ENCODE measurements at regions not wholly inside any gene's neighbourhood (a gene's known extent, or its start where the extent isn't known, plus 50 kb on each side); places are given as distances from the start of the nearest gene placed in this dataset.

GRCh38 chr6:139547122-139547776, 172.8 kb upstream of the CITED2 start:
- Histone ChIP-seq H3K4me3 (no peak overlapping the region), H3K9me3 (replicated peaks; ENCODE audit: control insufficient read depth, insufficient read depth, low read depth, low read length) (no peaks in the 10 kb centered on the region), H3K27ac (ENCODE audit: extremely low read depth, low read depth, low read length) (peak overlapping the region; percentile 31; the same call in 2 of the 3 replicates), H2AFZ (ENCODE audit: low read depth, low read length) (peak overlapping the region; percentile 86), H3K9me1 (ENCODE audit: control insufficient read depth, insufficient read depth, low read length) (no peaks in the 10 kb centered on the region), H3K27me3 (ENCODE audit: control insufficient read depth in 2 of 2, insufficient read depth in 2 of 2, low read length in 2 of 2) (no peaks in the 10 kb centered on the region), H3K4me1 (replicated peaks in 1 of 2; ENCODE audit: control insufficient read depth in 2 of 2, insufficient read depth in 2 of 2, low read length in 2 of 2) (peaks cover 3 to 28% of the 10 kb centered on the region in 2 experiments; a peak in 3 of 5 replicates), H3K9ac (ENCODE audit: insufficient read depth in 1 of 2, low read depth in 2 of 2, low read length in 2 of 2) (peak overlapping the region in 1 of 2 experiments; percentile 21; a peak in 1 of 4 replicates), H3K4me2 (ENCODE audit: insufficient read depth, low read length) (no peak overlapping the region), H3K36me3 (ENCODE audit: control insufficient read depth, insufficient read depth, low read length) (no peaks in the 10 kb centered on the region), H4K20me1 (replicated peaks; ENCODE audit: control insufficient read depth, insufficient read depth, low read length) (no peaks in the 10 kb centered on the region), H3K79me2 (ENCODE audit: control insufficient read depth, insufficient read depth, low read length) (no peaks in the 10 kb centered on the region)
- CTCF ChIA-PET (ENCODE audit: low intra/inter-chr PET ratio): no interaction called here
- in situ Hi-C loops (cut with MboI): no loop called here
- intact Hi-C loops (cut with micrococcal nuclease): no loop called here
- 53% methylated on average over 4 of the region's 4 CpGs for WGBS (ENCODE audit: insufficient coverage, low coverage, missing lambda C conversion rate)
- TF ChIP-seq RREB1 (CRISPR knock-in tag; IDR thresholded peaks at IDR 0.05): no peak
- no peak for TF ChIP-seq FIP1L1 (IDR thresholded peaks at IDR 0.05; ENCODE audit: low read depth, low read length, poor library complexity, severe bottlenecking)
- TF ChIP-seq HBP1 (CRISPR knock-in tag; IDR thresholded peaks at IDR 0.05): no peak
- TF ChIP-seq FOXP1 (CRISPR knock-in tag; IDR thresholded peaks at IDR 0.05): no peak
- no peak for TF ChIP-seq PPARD (CRISPR knock-in tag; IDR thresholded peaks at IDR 0.05)
- TF ChIP-seq NCOA6 (IDR thresholded peaks at IDR 0.05): no peak
- TF ChIP-seq FOXM1 (IDR thresholded peaks at IDR 0.05; ENCODE audit: low read depth): peak; percentile 49; the same call in 1 of the 2 replicates
- TF ChIP-seq FOXM1 (CRISPR knock-in tag; IDR thresholded peaks at IDR 0.05; ENCODE audit: low read depth): no peak
- no peak for TF ChIP-seq RBFOX2 (IDR thresholded peaks at IDR 0.05; ENCODE audit: low read depth, low read length)
- TF ChIP-seq GATAD2B (IDR thresholded peaks at IDR 0.05; ENCODE audit: borderline replicate concordance): 0 out of 2 replicates have a peak, but pooled peaks have one; percentile 0
- TF ChIP-seq MECOM (CRISPR knock-in tag; IDR thresholded peaks at IDR 0.05): no peak
- TF ChIP-seq NFIX (CRISPR knock-in tag; IDR thresholded peaks at IDR 0.05; ENCODE audit: low read depth): no peak
- ATAC-seq (peak; percentile 54), DNase-seq (ENCODE audit: extremely low read depth in 1 of 4, low spot score in 3 of 4) (no peak), FAIRE-seq (no peak)
- POLR2A ChIA-PET: interaction anchor here (1.1 to 3.6 kb wide), 3 partner anchors 13 to 173 kb away, joined by 5 to 12 read pairs (median 6); partner anchors contain the start of gene CITED2
- no TSS peak for BruUV-seq (replicated peaks)

Data from K562 (cell line).